ENCODE measurements at regions not wholly inside any gene's neighbourhood (a gene's known extent, or its start where the extent isn't known, plus 50 kb on each side); places are given as distances from the start of the nearest gene placed in this dataset.

DNA sequence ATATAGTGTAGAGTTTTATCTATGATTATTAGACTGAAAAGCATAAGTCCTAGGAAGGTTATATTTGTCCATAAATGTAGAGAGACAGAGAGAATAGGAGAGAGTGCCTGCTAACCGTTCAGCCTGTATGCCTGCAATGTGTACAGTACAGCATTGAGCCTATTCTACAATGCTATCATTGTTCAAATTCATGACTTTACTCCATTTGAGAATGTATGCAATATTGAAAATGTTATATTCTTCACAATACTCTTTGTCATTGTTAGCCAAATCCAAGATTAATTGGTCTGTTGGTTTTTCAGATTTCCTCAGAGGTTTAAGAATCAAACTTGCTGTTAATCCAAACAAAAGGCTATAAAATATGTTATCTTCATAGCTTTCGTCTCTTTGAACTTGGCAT is 585.2 kb upstream of the B3GALT2 start:
- no peak for DNase-seq (ENCODE audit: extremely low read depth, low read depth)
- TF ChIP-seq CTCF (IDR thresholded peaks at IDR 0.05; ENCODE audit: low read depth, low read length): no peak

GRCh38 chr1:193769651-193770050 is 583.2 kb upstream of the B3GALT2 start:
- TF ChIP-seq CTCF (IDR thresholded peaks at IDR 0.05; ENCODE audit: low read depth, low read length): no peak
- DNase-seq (ENCODE audit: extremely low read depth, low read depth): no peak

GRCh38 chr1:193767886-193768285 is 581.5 kb upstream of the B3GALT2 start:
- DNase-seq (ENCODE audit: extremely low read depth, low read depth): no peak
- TF ChIP-seq CTCF (IDR thresholded peaks at IDR 0.05; ENCODE audit: low read depth, low read length): no peak

- no peak for TF ChIP-seq CTCF (IDR thresholded peaks at IDR 0.05; ENCODE audit: low read depth, low read length)
- no peak for DNase-seq (ENCODE audit: extremely low read depth, low read depth)
Observed at GRCh38 chr1:193766329-193766728, 579.9 kb upstream of the B3GALT2 start.

- DNase-seq (ENCODE audit: extremely low read depth, low read depth): no peak
- TF ChIP-seq CTCF (IDR thresholded peaks at IDR 0.05; ENCODE audit: low read depth, low read length): no peak
Observed at GRCh38 chr1:193763266-193763665, 576.9 kb upstream of the B3GALT2 start.

GRCh38 chr1:193762236-193762635 is 575.8 kb upstream of the B3GALT2 start:
- no peak for TF ChIP-seq CTCF (IDR thresholded peaks at IDR 0.05; ENCODE audit: low read depth, low read length)
- no peak for DNase-seq (ENCODE audit: extremely low read depth, low read depth)

DNA sequence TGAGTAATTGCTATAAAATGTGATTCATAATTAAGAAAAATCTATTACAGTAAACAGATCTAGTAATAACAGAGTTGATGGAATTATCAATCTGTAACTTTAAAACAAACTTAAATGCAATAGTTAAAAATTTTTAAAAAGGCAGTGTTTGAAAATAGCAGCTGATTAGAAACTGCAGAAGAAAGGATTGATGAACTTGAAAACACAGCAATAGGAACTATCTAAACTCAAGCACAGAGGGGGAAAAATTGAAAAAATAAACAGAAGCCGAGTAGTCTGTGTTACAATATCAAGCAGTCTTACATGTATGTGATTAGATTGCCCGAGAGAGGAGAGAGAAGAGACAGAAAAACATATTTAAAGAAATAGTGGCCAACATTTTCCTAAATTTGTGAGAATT is 569.0 kb upstream of the B3GALT2 start:
- no peak for DNase-seq (ENCODE audit: extremely low read depth, low read depth)
- TF ChIP-seq CTCF (IDR thresholded peaks at IDR 0.05; ENCODE audit: low read depth, low read length): no peak
